H1 (cell line): ENCODE measurements at regions not wholly inside any gene's neighbourhood (a gene's known extent, or its start where the extent isn't known, plus 50 kb on each side); places are given as distances from the start of the nearest gene placed in this dataset.

ENCODE experiments used
- CTCF ChIA-PET: fragments of 300-600 bp; sonication (Branson Sonifier 250); formaldehyde crosslinking; loops from one replicate; lab custom pipeline; 2021; ENCODE audit not compliant: partially characterized antibody; lab: Charles Lee
- POLR2A ChIA-PET: fragments of 300-600 bp; sonication (Branson Sonifier 250); formaldehyde crosslinking; loops from one replicate; lab custom pipeline; 2021; ENCODE audit warnings: inconsistent platforms; ENCODE audit not compliant: partially characterized antibody; lab: Charles Lee
- DNase-seq, 2 experiments: peaks; one replicate each; pipeline versions ENCODE4 v3.0.0 to v3.0.0-alpha.2; 2010 to 2022; ENCODE audit warnings: low spot score in 2 of 2, low read depth in 1 of 2, mixed read lengths in 1 of 2
- FAIRE-seq: peaks from 2 replicates; lab custom pipeline; 2011; peaks lifted over from hg19 to GRCh38; lab: Jason Lieb, UNC
- H2AFZ ChIP-seq: 2 replicates; pipeline ENCODE4 v1.8.1; 2012; ENCODE audit warnings: low read length, inconsistent platforms
- H2AK5ac ChIP-seq: 2 replicates; pipeline ENCODE4 v1.6.1; 2013; ENCODE audit warnings: low read depth, low read length
- H2BK120ac ChIP-seq: replicated peaks from 2 replicates; pipeline ENCODE3; 2013; ENCODE audit warnings: low read depth, low read length, inconsistent platforms
- H2BK12ac ChIP-seq: 2 replicates; pipeline ENCODE4 v1.6.1; 2013; ENCODE audit warnings: low read depth, low read length
- H2BK15ac ChIP-seq: 2 replicates; pipeline ENCODE4 v1.6.1; 2013; ENCODE audit warnings: low read length
- H2BK20ac ChIP-seq: 2 replicates; pipeline ENCODE4 v1.6.1; 2013; ENCODE audit warnings: low read length
- H2BK5ac ChIP-seq: 2 replicates; pipeline ENCODE4 v1.6.1; 2013; ENCODE audit warnings: low read depth, low read length
- H3K14ac ChIP-seq: 2 replicates; pipeline ENCODE4 v1.6.1; 2013; ENCODE audit warnings: inconsistent platforms; ENCODE audit not compliant: insufficient read length
- H3K18ac ChIP-seq: 2 replicates; pipeline ENCODE4 v1.6.1; 2013; ENCODE audit warnings: low read length; ENCODE audit errors: extremely low read depth
- H3K23ac ChIP-seq: 2 replicates; pipeline ENCODE4 v1.6.1; 2013; ENCODE audit warnings: inconsistent platforms; ENCODE audit not compliant: insufficient read length
- H3K23me2 ChIP-seq: 2 replicates; pipeline ENCODE4 v1.6.1; 2013; ENCODE audit warnings: low read depth, low read length
- H3K27ac ChIP-seq: 2 replicates; pipeline ENCODE4 v1.6.1; 2011; ENCODE audit warnings: low read depth, low read length, inconsistent platforms
- H3K27me3 ChIP-seq, 4 experiments: replicated peaks in 1 of 4; 1 replicate in 1 of 4; 2 replicates in 3 of 4; pipeline versions ENCODE4 v1.6.1 to v1.8.1; 2011 to 2013; ENCODE audit warnings: low read length in 3 of 4, mild to moderate bottlenecking in 3 of 4, inconsistent platforms in 2 of 4, mixed read lengths in 2 of 4, moderate library complexity in 1 of 4; ENCODE audit not compliant: control insufficient read depth in 3 of 4, insufficient read depth in 3 of 4; ENCODE audit errors: extremely low read depth in 1 of 4
- H3K36me3 ChIP-seq, 4 experiments: 2 replicates each; pipeline versions ENCODE4 v1.6.1 to v1.8.1; 2011 to 2013; ENCODE audit warnings: mild to moderate bottlenecking in 4 of 4, low read length in 3 of 4, moderate library complexity in 2 of 4, control low read depth in 1 of 4, inconsistent platforms in 1 of 4; ENCODE audit not compliant: insufficient read depth in 4 of 4, control insufficient read depth in 2 of 4
- H3K4ac ChIP-seq: replicated peaks from 2 replicates; pipeline ENCODE3; 2013; ENCODE audit warnings: low read length, low read depth, mixed read lengths, inconsistent platforms; ENCODE audit not compliant: insufficient read length
- H3K4me1 ChIP-seq, 4 experiments: replicated peaks in 1 of 4; 1 replicate in 1 of 4; 2 replicates in 3 of 4; pipeline versions ENCODE4 v1.6.1 to v1.8.1; 2011 to 2013; ENCODE audit warnings: low read length in 3 of 4, inconsistent platforms in 2 of 4, mixed read lengths in 1 of 4; ENCODE audit not compliant: insufficient read depth in 4 of 4, control insufficient read depth in 3 of 4
- H3K4me2 ChIP-seq, 2 experiments: 2 replicates each; pipeline versions ENCODE4 v1.6.1 to v1.8.1; 2011 to 2013; ENCODE audit warnings: low read depth in 2 of 2, low read length in 2 of 2, control low read depth in 1 of 2, inconsistent platforms in 1 of 2, mild to moderate bottlenecking in 1 of 2; ENCODE audit not compliant: insufficient read depth in 1 of 2
- H3K4me3 ChIP-seq, 4 experiments: fragments of 200-600, 300-600 bp in 1 of 4; sonication (generic), shearing (Covaris generic), sonication (Bioruptor Twin) in 1 of 4; 2 replicates each; pipeline versions ENCODE4 v1.5.1 to v1.8.1; 2011 to 2016; ENCODE audit warnings: low read length in 4 of 4, low read depth in 3 of 4, control low read depth in 2 of 4, inconsistent platforms in 2 of 4, mild to moderate bottlenecking in 2 of 4, mixed read lengths in 1 of 4, moderate library complexity in 1 of 4; ENCODE audit not compliant: insufficient read depth in 2 of 4; ENCODE audit errors: extremely low read depth in 1 of 4
- H3K56ac ChIP-seq: replicated peaks from 2 replicates; pipeline ENCODE3; 2013; ENCODE audit warnings: low read depth, mild to moderate bottlenecking, mixed read lengths, low read length, inconsistent platforms; ENCODE audit not compliant: insufficient read length
- H3K79me1 ChIP-seq: 2 replicates; pipeline ENCODE4 v1.6.1; 2013; ENCODE audit warnings: low read depth, low read length, control low read depth
- H3K79me2 ChIP-seq, 2 experiments: 2 replicates each; pipeline versions ENCODE4 v1.6.1 to v1.8.1; 2012 to 2013; ENCODE audit warnings: low read length in 2 of 2, mild to moderate bottlenecking in 2 of 2, inconsistent platforms in 1 of 2; ENCODE audit not compliant: insufficient read depth in 2 of 2, control insufficient read depth in 1 of 2
- H3K9ac ChIP-seq, 4 experiments: replicated peaks in 1 of 4; 1 replicate in 1 of 4; 2 replicates in 3 of 4; pipeline versions ENCODE4 v1.6.1 to v1.8.1; 2011 to 2013; ENCODE audit warnings: low read depth in 3 of 4, low read length in 3 of 4, control low read depth in 2 of 4, mild to moderate bottlenecking in 2 of 4, moderate library complexity in 2 of 4, inconsistent platforms in 1 of 4; ENCODE audit errors: extremely low read depth in 1 of 4
- H3K9me3 ChIP-seq, 2 experiments: 2 replicates each; pipeline versions ENCODE4 v1.6.1 to v1.8.1; 2012 to 2013; ENCODE audit warnings: mild to moderate bottlenecking in 2 of 2, moderate library complexity in 2 of 2, control low read depth in 1 of 2, inconsistent platforms in 1 of 2, low read depth in 1 of 2, low read length in 1 of 2, mixed read lengths in 1 of 2; ENCODE audit not compliant: insufficient read depth in 2 of 2
- H4K20me1 ChIP-seq, 2 experiments: replicated peaks in 1 of 2; 2 replicates each; pipeline versions ENCODE3 to v1.8.1; 2011 to 2013; ENCODE audit warnings: inconsistent platforms in 2 of 2, low read length in 2 of 2, mild to moderate bottlenecking in 1 of 2; ENCODE audit not compliant: insufficient read depth in 2 of 2, control insufficient read depth in 1 of 2
- H4K5ac ChIP-seq: 2 replicates; pipeline ENCODE4 v1.6.1; 2013; ENCODE audit warnings: low read length, low read depth, mixed read lengths, inconsistent platforms; ENCODE audit not compliant: insufficient read length
- H4K8ac ChIP-seq: 2 replicates; pipeline ENCODE4 v1.8.0; 2013; ENCODE audit warnings: mild to moderate bottlenecking, moderate library complexity, low read length, inconsistent platforms; ENCODE audit not compliant: insufficient read depth; ENCODE audit errors: extremely low read depth
- H4K91ac ChIP-seq: replicated peaks from 2 replicates; pipeline ENCODE3; 2013; ENCODE audit warnings: low read length, mixed read lengths, inconsistent platforms; ENCODE audit not compliant: insufficient read length
- BCL11A ChIP-seq, 2 experiments: IDR thresholded peaks; one replicate each; pipeline ENCODE4 v1.6.1; 2011; ENCODE audit warnings: low read depth in 2 of 2, low read length in 2 of 2, mild to moderate bottlenecking in 2 of 2
- EGR1 ChIP-seq: IDR thresholded peaks from 2 replicates; pipeline ENCODE4 v1.6.1; 2011; ENCODE audit warnings: low read depth, low read length, borderline replicate concordance
- WGBS, 2 experiments: shearing (Covaris generic) in 1 of 2; methylation state at CpG; one replicate each; pipeline versions ENCODE4 v1.1.6 to v1.1.7; 2013 to 2015; ENCODE audit warnings: low lambda C conversion rate in 2 of 2, mixed read lengths in 2 of 2, inconsistent platforms in 1 of 2, low coverage in 1 of 2, missing lambda C conversion rate in 1 of 2; ENCODE audit not compliant: insufficient replicate concordance in 2 of 2, insufficient coverage in 1 of 2, insufficient read length in 1 of 2; ENCODE audit errors: extremely low coverage in 1 of 2, missing lambda C conversion rate in 1 of 2; 5-methylcytosine and 5-hydroxymethylcytosine counted together

DNA sequence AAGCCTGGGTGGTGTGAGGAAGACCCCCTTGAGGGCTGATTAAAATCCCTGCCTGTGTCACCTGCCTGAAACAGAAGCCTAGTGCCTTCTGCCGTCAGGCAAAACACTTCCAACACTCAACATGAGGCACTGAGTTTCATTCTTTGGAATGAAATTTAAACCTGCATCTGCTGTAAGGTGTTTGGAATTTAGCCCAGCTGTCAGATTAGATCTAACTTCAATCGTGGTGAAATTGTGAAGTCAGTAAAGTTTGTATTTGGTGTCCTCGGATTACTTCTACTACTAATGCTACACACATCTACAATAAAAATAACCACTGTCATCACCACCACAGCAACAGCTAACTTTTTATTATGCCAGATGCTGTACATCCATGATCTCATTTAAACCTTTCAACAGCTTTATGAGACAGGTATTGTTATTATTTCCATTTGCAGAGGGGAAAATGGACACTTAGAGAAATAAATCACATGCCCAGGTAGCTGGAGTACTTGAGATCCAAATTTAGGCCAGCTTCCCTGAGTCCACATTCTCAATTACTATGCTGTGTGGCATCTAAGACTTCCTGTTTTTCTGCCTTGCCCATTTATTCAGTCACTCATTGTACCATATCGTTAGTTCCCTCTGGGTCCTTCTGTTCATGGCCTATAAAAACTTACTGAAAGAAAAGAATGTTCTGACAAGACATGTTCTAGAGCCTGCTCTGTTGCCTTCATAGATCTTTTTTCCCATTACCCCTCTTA, 98.2 kb upstream of the GCFC2 start:
- TF ChIP-seq BCL11A (IDR thresholded peaks at IDR 0.05; ENCODE audit: low read depth in 2 of 2, low read length in 2 of 2): no peak
- TF ChIP-seq EGR1: no peak
- no peak overlapping the region for H3K56ac ChIP-seq
- CTCF ChIA-PET: interaction anchor here (1.2 to 1.5 kb wide), 2 partner anchors 9 to 25 kb away, joined by 3 read pairs; no protein-coding TSS in a partner anchor
- no peak overlapping the region for H4K91ac ChIP-seq
- H3K27ac ChIP-seq: no peak overlapping the region
- H3K23me2 ChIP-seq: no peaks in the 10 kb centered on the region; the same call in 1 of the 2 replicates
- no peak overlapping the region for H3K23ac ChIP-seq
- no peak overlapping the region for H2BK15ac ChIP-seq
- no peak overlapping the region for H4K8ac ChIP-seq
- DNase-seq (no peak), FAIRE-seq (no peak)
- H3K14ac ChIP-seq: no peak overlapping the region
- no peak overlapping the region for H2BK5ac ChIP-seq
- H3K36me3 ChIP-seq: no peaks in the 10 kb centered on the region
- no peaks in the 10 kb centered on the region for H3K27me3 ChIP-seq
- H2AK5ac ChIP-seq: no peak overlapping the region
- no peak overlapping the region for H3K4me3 ChIP-seq
- H3K9me3 ChIP-seq: no peaks in the 10 kb centered on the region
- 87% methylated on average over 4 of the region's 4 CpGs; no CpG with 5 or more reads in 1 of the 2 experiments for WGBS, 2 experiments
- H2BK120ac ChIP-seq: no peak overlapping the region
- no peaks in the 10 kb centered on the region for H3K4me1 ChIP-seq
- no peaks in the 10 kb centered on the region for H4K20me1 ChIP-seq
- peak overlapping the region in 1 of 4 experiments; percentile 34; a peak in 1 of 7 replicates for H3K9ac ChIP-seq
- H2BK12ac ChIP-seq: no peak overlapping the region
- H3K4ac ChIP-seq: no peak overlapping the region
- no peak overlapping the region for H3K18ac ChIP-seq
- POLR2A ChIA-PET: no interaction called here
- no peaks in the 10 kb centered on the region for H3K79me1 ChIP-seq
- H2BK20ac ChIP-seq: no peak overlapping the region
- H2AFZ ChIP-seq: no peak overlapping the region
- H3K4me2 ChIP-seq: no peak overlapping the region
- H4K5ac ChIP-seq: no peak overlapping the region
- H3K79me2 ChIP-seq: no peaks in the 10 kb centered on the region
